Neuron (in vitro differentiated cells): ENCODE measurements at regions not wholly inside any gene's neighbourhood (a gene's known extent, or its start where the extent isn't known, plus 50 kb on each side); places are given as distances from the start of the nearest gene placed in this dataset.
A peak's percentile ranks its signal among the peaks of the same experiment; 100 is the strongest.

Experiments
- H2AFZ ChIP-seq: one replicate; pipeline ENCODE4 v1.6.1; 2013; ENCODE audit warnings: low read depth, mild to moderate bottlenecking, inconsistent platforms, low read length, moderate library complexity
- H3K27me3 ChIP-seq: one replicate; pipeline ENCODE4 v1.6.1; 2013; ENCODE audit warnings: low read length; ENCODE audit not compliant: insufficient read depth
- H3K36me3 ChIP-seq: one replicate; pipeline ENCODE4 v1.6.1; 2013; ENCODE audit warnings: low read length; ENCODE audit not compliant: insufficient read depth
- H3K4me1 ChIP-seq: one replicate; pipeline ENCODE4 v1.6.1; 2013; ENCODE audit warnings: low read length; ENCODE audit not compliant: insufficient read depth
- H3K4me3 ChIP-seq: 2 replicates; pipeline ENCODE4 v1.5.1; 2013; ENCODE audit warnings: mild to moderate bottlenecking, low read length, moderate library complexity
- H3K9me3 ChIP-seq: one replicate; pipeline ENCODE4 v1.6.1; 2013; ENCODE audit warnings: low read length

- no peak overlapping the region for H2AFZ ChIP-seq
- H3K4me3 ChIP-seq = no peak overlapping the region
- H3K4me1 ChIP-seq = no peaks in the 10 kb centered on the region
- no peaks in the 10 kb centered on the region for H3K36me3 ChIP-seq
- no peaks in the 10 kb centered on the region for H3K27me3 ChIP-seq
- H3K9me3 ChIP-seq = no peaks in the 10 kb centered on the region
Measured at GRCh38 chr13:104297075-104297474, 1230.9 kb upstream of the SLC10A2 start.

- no peaks in the 10 kb centered on the region for H3K27me3 ChIP-seq
- H3K36me3 ChIP-seq = no peaks in the 10 kb centered on the region
- H2AFZ ChIP-seq = no peak overlapping the region
- no peak overlapping the region for H3K4me3 ChIP-seq
- H3K4me1 ChIP-seq = no peaks in the 10 kb centered on the region
- H3K9me3 ChIP-seq = no peaks in the 10 kb centered on the region
Measured at GRCh38 chr13:104296286-104296685, 1230.1 kb upstream of the SLC10A2 start.

GRCh38 chr13:104295537-104295936 lies 1229.3 kb upstream of the SLC10A2 start:
- no peaks in the 10 kb centered on the region for H3K27me3 ChIP-seq
- no peak overlapping the region for H3K4me3 ChIP-seq
- no peaks in the 10 kb centered on the region for H3K9me3 ChIP-seq
- H3K36me3 ChIP-seq = no peaks in the 10 kb centered on the region
- no peak overlapping the region for H2AFZ ChIP-seq
- no peaks in the 10 kb centered on the region for H3K4me1 ChIP-seq

- H3K4me3 ChIP-seq = no peak overlapping the region
- H3K36me3 ChIP-seq = no peaks in the 10 kb centered on the region
- no peaks in the 10 kb centered on the region for H3K9me3 ChIP-seq
Measured at GRCh38 chr13:104289400-104289799, 1223.2 kb upstream of the SLC10A2 start.

GRCh38 chr13:104288496-104288895 lies 1222.3 kb upstream of the SLC10A2 start:
- Histone ChIP-seq H3K9me3 (no peaks in the 10 kb centered on the region), H3K4me1 (peaks cover 2% of the 10 kb centered on the region), H3K36me3 (no peaks in the 10 kb centered on the region)

More at GRCh38 chr13:104289400-104289799, 1223.2 kb upstream of the SLC10A2 start:
- Histone ChIP-seq H2AFZ (no peak overlapping the region), H3K4me1 (peaks cover 2% of the 10 kb centered on the region), H3K27me3 (no peaks in the 10 kb centered on the region)

GRCh38 chr13:104286566-104287290 lies 1220.5 kb upstream of the SLC10A2 start:
- no peaks in the 10 kb centered on the region for H3K27me3 ChIP-seq
- peaks cover 2% of the 10 kb centered on the region for H3K4me1 ChIP-seq
- H2AFZ ChIP-seq = no peak overlapping the region
- H3K36me3 ChIP-seq = no peaks in the 10 kb centered on the region
- no peaks in the 10 kb centered on the region for H3K9me3 ChIP-seq
- H3K4me3 ChIP-seq = no peak overlapping the region

More at GRCh38 chr13:104288496-104288895, 1222.3 kb upstream of the SLC10A2 start:
- H3K4me3 ChIP-seq = no peak overlapping the region
- H3K27me3 ChIP-seq = no peaks in the 10 kb centered on the region
- H2AFZ ChIP-seq = no peak overlapping the region

GRCh38 chr13:104281910-104282309 lies 1215.7 kb upstream of the SLC10A2 start:
- Histone ChIP-seq H2AFZ (no peak overlapping the region), H3K9me3 (no peaks in the 10 kb centered on the region), H3K4me3 (no peak overlapping the region), H3K4me1 (peaks cover 1% of the 10 kb centered on the region), H3K27me3 (no peaks in the 10 kb centered on the region), H3K36me3 (no peaks in the 10 kb centered on the region)

- Histone ChIP-seq H3K36me3 (no peaks in the 10 kb centered on the region), H3K27me3 (no peaks in the 10 kb centered on the region)
Measured at GRCh38 chr13:104270731-104271130, 1204.5 kb upstream of the SLC10A2 start.

GRCh38 chr13:104267206-104267811 lies 1201.1 kb upstream of the SLC10A2 start:
- Histone ChIP-seq H3K9me3 (no peaks in the 10 kb centered on the region), H3K4me1 (peaks cover 5% of the 10 kb centered on the region), H2AFZ (peak overlapping the region; percentile 52), H3K36me3 (no peaks in the 10 kb centered on the region), H3K27me3 (no peaks in the 10 kb centered on the region), H3K4me3 (no peak overlapping the region)

More at GRCh38 chr13:104270731-104271130, 1204.5 kb upstream of the SLC10A2 start:
- Histone ChIP-seq H3K4me3 (no peak overlapping the region), H3K4me1 (peaks cover 5% of the 10 kb centered on the region), H3K9me3 (no peaks in the 10 kb centered on the region), H2AFZ (no peak overlapping the region)

GRCh38 chr13:104256701-104257100 lies 1190.5 kb upstream of the SLC10A2 start:
- Histone ChIP-seq H3K4me1 (peaks cover 13% of the 10 kb centered on the region), H3K27me3 (no peaks in the 10 kb centered on the region), H3K4me3 (no peak overlapping the region), H3K36me3 (no peaks in the 10 kb centered on the region), H2AFZ (no peak overlapping the region), H3K9me3 (no peaks in the 10 kb centered on the region)

GRCh38 chr13:104253063-104253680 lies 1187.0 kb upstream of the SLC10A2 start:
- Histone ChIP-seq H3K27me3 (no peaks in the 10 kb centered on the region), H3K9me3 (no peaks in the 10 kb centered on the region), H3K36me3 (no peaks in the 10 kb centered on the region), H3K4me1 (peaks cover 13% of the 10 kb centered on the region), H2AFZ (no peak overlapping the region), H3K4me3 (no peak overlapping the region)

- no peaks in the 10 kb centered on the region for H3K9me3 ChIP-seq
- no peaks in the 10 kb centered on the region for H3K36me3 ChIP-seq
Measured at GRCh38 chr13:104251931-104252330, 1185.7 kb upstream of the SLC10A2 start.

GRCh38 chr13:104246955-104247354 lies 1180.7 kb upstream of the SLC10A2 start:
- H3K4me1 ChIP-seq = no peaks in the 10 kb centered on the region
- H3K4me3 ChIP-seq = no peak overlapping the region
- no peaks in the 10 kb centered on the region for H3K9me3 ChIP-seq
- no peak overlapping the region for H2AFZ ChIP-seq
- H3K27me3 ChIP-seq = no peaks in the 10 kb centered on the region
- H3K36me3 ChIP-seq = no peaks in the 10 kb centered on the region

More at GRCh38 chr13:104251931-104252330, 1185.7 kb upstream of the SLC10A2 start:
- Histone ChIP-seq H3K27me3 (no peaks in the 10 kb centered on the region), H3K4me3 (no peak overlapping the region), H2AFZ (no peak overlapping the region), H3K4me1 (peaks cover 13% of the 10 kb centered on the region)
